BJ (cell line): ENCODE measurements at regions not wholly inside any gene's neighbourhood (a gene's known extent, or its start where the extent isn't known, plus 50 kb on each side); places are given as distances from the start of the nearest gene placed in this dataset.

ENCODE experiments used
- CTCF ChIA-PET: fragments of 350-600 bp; formaldehyde crosslinking; extraction: SDS; loops from one replicate; lab custom pipeline; 2021; ENCODE audit warnings: antibody characterized with exemption, inconsistent platforms; lab: Yijun Ruan, JAX
- POLR2A ChIA-PET: fragments of 300-600 bp; sonication (Branson Sonifier 250); formaldehyde crosslinking; extraction: SDS; loops from one replicate; lab custom pipeline; 2021; ENCODE audit warnings: antibody characterized with exemption; lab: Charles Lee
- DNase-seq: peaks from one replicate; pipeline ENCODE4 v3.0.0-alpha.2; 2011; ENCODE audit warnings: low read depth
- H3K27me3 ChIP-seq: 2 replicates; pipeline ENCODE4 v1.6.0; 2011; ENCODE audit warnings: low read length; ENCODE audit not compliant: control insufficient read depth, insufficient read depth
- H3K36me3 ChIP-seq: 2 replicates; pipeline ENCODE4 v1.5.1; 2011; ENCODE audit warnings: low read length; ENCODE audit not compliant: control insufficient read depth, insufficient read depth
- H3K4me3 ChIP-seq: 2 replicates; pipeline ENCODE4 v1.5.1; 2011; ENCODE audit warnings: low read depth, mild to moderate bottlenecking, control low read depth, low read length
- CTCF ChIP-seq: IDR thresholded peaks from 2 replicates; pipeline ENCODE4 v1.5.1; 2011; ENCODE audit warnings: low read depth, mild to moderate bottlenecking, control low read depth, inconsistent platforms, low read length, moderate library complexity; ENCODE audit not compliant: insufficient read depth

- TF ChIP-seq CTCF: no peak
- CTCF ChIA-PET: interaction anchor here (1.2 to 2.1 kb wide), 3 partner anchors 9 to 25 kb away, joined by 4 to 5 read pairs (median 5); no protein-coding TSS in a partner anchor
- Histone ChIP-seq H3K4me3 (no peak overlapping the region), H3K36me3 (no peaks in the 10 kb centered on the region), H3K27me3 (no peaks in the 10 kb centered on the region)
- POLR2A ChIA-PET: no interaction called here
- no peak for DNase-seq
Observed at GRCh38 chr2:160561551-160562295, 68.1 kb upstream of the RBMS1 start.

- DNase-seq: no peak
- TF ChIP-seq CTCF: no peak
- H3K4me3 ChIP-seq: no peak overlapping the region
- no peaks in the 10 kb centered on the region for H3K27me3 ChIP-seq
- ChIA-PET POLR2A (interaction anchor here (0.6 kb wide), 1 partner anchor 188 kb away, joined by 3 read pairs; no protein-coding TSS in a partner anchor), CTCF (interaction anchor here (2.1 kb wide), 1 partner anchor 10 kb away, joined by 5 read pairs; no protein-coding TSS in a partner anchor)
- no peaks in the 10 kb centered on the region for H3K36me3 ChIP-seq
Observed at GRCh38 chr2:160562730-160563129, 69.1 kb upstream of the RBMS1 start.

GRCh38 chr2:160564591-160564990 lies 71.0 kb upstream of the RBMS1 start:
- POLR2A ChIA-PET: no interaction called here
- Histone ChIP-seq H3K36me3 (no peaks in the 10 kb centered on the region), H3K27me3 (no peaks in the 10 kb centered on the region), H3K4me3 (no peak overlapping the region)
- CTCF ChIA-PET: no interaction called here
- no peak for DNase-seq
- no peak for TF ChIP-seq CTCF

- Histone ChIP-seq H3K4me3 (no peak overlapping the region), H3K36me3 (no peaks in the 10 kb centered on the region), H3K27me3 (no peaks in the 10 kb centered on the region)
- TF ChIP-seq CTCF: no peak
- DNase-seq: no peak
- ChIA-PET CTCF (no interaction called here), POLR2A (no interaction called here)
Observed at GRCh38 chr2:160565099-160565845, 71.7 kb upstream of the RBMS1 start.

GRCh38 chr2:160566717-160567116 lies 73.1 kb upstream of the RBMS1 start:
- CTCF ChIA-PET: no interaction called here
- POLR2A ChIA-PET: no interaction called here
- no peaks in the 10 kb centered on the region for H3K36me3 ChIP-seq
- no peak for TF ChIP-seq CTCF
- no peaks in the 10 kb centered on the region for H3K27me3 ChIP-seq
- peak; percentile 31 for DNase-seq
- H3K4me3 ChIP-seq: no peak overlapping the region
